NCI-H446 (cell line): ENCODE measurements at regions not wholly inside any gene's neighbourhood (a gene's known extent, or its start where the extent isn't known, plus 50 kb on each side); places are given as distances from the start of the nearest gene placed in this dataset.
"Not testable (repeated sequence)": the region's sequence is repeated elsewhere in the genome, so short reads cannot be mapped to it uniquely, and the experiment has no call there.

Source experiments
- DNase-seq, 2 experiments: peaks; one replicate each; lab custom pipeline; 2025; lab: John Stamatoyannopoulos, UW

DNA sequence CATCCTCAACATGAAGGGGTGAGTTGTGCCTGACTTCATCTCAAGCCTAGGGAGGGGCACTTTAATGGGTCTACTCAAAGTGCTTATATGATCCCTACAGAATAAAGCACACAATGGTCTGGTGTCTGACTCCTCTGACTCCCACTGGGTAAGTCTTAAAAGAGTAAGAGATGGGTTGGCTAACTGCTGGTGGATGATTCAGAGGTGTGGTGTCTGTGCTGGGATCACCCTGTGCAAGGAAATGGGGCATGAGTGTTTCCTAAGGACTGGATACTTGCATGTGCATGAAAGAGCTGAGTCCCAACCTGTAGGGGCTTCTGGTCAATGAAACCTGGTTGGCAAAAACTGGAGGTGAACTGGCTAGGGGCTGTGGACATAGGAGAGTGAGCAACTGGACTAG, 158.8 kb downstream of the IL20RB start:
- DNase-seq, result no peak

DNA sequence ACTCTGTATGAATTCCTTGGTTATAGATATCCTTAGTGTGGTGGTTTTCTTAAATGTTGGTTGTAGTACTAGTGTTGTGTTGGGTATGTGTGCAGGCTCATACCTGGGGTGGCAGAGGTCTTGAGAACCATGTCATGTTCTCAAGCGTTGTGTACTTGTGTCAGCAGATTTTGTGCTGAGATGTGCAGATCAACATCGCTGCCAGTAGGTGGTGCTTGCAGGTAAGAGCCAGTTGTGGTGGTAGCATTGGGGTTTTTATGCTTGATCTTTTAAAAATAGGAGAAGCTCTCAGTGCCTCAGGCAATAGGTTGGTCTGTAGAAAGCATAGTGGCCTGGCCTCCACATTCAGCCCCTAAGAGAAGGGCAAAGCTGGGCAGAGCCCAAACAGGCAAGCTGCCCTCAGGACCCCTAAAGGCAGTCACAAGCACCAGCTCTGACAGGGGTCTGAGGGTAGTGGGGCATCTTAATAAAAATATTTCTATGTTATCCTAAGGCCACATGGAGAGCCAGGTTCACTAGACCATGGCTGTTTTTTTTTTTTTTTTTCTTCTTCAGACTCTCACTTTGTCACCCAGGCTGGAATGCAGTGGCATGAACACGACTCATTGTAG, 164.0 kb downstream of the IL20RB start:
- peak in 1 of 2 experiments; percentile 22 for DNase-seq

DNA sequence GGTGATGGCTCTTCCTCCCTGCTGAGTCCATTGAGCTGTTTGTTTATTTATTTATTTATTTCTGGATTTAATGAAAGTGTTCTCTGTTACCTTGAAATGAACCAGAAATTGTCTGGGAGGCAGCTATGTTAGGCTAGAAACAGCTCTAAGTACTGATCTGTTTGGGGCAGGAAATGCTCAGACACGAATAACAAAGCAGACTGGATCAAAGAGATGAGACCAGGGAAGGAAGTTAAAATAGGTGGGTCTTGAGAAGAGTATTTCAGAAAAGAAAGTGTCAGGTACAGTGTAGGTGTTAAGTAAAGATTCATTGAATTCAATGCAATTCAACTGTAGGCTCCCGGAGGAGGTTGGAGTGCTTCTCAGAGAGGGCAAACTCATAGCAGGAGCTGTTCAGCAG, 173.3 kb downstream of the IL20RB start:
- no peak for DNase-seq

DNA sequence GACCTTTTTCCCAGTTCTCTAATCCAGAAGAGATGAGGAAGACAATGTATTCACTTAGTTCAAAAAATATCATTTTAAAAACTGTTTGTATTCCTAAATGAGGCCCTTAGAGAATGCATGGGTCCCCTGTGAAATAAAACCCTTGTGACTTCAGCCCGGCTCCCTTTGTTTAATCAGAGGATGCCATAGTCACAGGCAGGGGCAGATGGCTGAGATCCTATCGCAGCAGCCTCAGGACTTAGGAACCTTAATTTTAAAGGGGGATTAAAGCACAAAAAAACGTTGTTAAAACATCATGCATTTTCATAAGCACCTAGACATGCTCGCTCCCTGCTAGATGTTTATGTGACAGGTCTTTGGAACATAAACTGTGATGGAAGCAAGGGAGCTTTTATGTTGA, 176.6 kb downstream of the IL20RB start:
- DNase-seq, result no peak

DNA sequence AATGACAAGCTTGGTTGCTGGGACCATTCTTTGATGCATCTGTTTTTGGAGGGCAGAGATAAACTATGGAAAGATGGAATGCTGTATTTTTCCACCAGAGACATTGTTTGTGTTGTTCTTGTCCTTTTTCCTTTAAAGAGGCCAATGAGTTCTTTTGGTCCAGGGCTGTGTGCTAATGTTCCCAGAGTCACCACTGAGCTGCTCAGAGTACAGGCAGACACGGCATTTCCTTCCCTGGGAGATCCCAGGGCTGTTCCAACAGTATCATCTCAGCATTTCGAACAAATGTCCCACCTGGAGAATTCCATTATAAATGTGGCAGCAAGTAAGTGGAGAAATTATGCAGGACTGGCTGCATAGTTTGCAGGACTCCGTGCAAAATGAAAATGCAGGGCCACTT, 190.6 kb downstream of the IL20RB start:
- DNase-seq, result no peak

DNA sequence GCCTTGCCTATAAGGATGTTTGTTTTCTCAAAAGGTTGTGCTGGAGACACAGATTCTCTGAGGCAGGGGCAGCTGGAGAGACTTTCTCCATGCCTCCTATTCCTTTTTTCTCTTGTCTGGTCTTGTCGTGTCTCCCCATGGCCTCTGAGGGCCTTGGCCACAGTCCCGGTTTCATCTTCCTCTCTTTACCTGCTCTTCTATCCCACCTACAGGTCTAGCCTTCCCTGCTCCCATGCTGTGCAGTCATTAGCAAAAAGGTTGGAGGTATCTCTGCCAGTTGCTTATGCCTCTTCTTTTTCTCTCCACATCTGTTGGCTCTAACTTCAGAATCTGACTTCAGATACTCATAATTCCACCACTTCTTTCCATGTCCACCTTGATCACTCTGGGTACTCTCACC, 191.1 kb downstream of the IL20RB start:
- no peak for DNase-seq

DNA sequence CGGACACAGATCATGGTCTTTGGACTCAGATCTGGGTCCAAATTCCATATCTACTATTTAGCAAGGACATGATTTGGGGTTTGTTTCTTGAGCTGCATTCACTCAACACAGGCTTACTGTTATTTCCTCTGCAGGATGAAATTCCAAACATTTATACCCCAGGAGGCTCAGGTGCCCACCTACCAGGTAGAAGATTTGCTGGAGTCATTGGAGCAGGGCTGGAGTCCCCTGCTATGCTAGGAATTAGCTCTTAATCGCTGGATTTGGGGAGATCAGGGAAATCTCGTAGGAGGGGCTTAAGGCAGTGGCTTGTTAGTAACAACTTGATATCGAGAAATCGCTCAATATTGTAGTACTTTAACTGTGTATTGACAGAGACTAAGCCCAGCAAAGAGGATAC, 193.0 kb downstream of the IL20RB start:
- DNase-seq, result no peak

DNA sequence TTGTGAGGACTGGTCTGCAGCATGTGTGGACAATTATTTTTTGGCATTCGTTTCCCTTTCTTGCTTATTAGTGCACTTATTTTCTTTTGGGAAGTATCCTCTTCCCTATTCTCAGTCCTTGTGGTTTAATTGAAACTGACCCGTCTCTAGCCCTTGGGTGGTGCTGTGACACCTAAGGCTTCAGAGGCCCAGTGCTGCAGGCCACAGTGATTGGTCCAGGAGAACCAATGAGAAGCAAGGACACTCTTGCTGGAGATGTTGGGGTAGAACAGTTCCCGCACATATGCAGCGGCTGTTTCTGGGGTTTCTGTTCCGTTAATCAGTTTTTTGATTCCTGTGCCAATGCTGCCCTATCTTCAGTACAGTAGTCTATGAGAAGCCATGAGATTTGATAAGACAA, 195.3 kb downstream of the IL20RB start:
- DNase-seq, result not testable (repeated sequence)

DNA sequence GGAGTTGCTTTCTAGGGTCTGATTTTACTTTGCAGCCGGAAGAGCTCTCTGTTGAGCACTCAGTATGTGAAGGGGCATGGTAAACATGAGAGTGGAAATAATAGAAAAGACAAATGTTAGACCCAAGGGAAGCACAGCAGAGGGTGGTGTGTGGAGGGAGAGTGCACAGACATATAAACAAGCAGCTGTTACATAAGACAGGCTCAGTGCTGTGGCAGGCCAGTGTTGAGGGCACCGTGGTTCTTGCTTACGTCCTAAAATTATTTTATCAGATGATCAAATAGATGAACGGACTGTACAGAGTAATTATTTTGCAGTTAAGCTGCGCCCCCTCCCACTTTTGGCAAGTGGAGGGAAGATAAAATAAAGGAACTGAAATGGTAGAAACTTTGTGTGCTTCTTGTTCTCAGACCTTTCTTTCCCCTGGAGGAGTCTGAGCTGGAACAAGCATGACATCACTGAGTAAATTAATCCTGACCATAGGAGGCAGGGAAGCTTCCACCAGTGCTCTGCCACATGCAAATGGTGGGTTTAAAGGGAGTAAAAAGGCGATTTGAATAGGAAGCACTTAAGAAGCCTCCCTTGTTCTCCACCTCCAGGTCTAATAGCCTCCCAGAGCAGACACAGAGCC, 205.6 kb downstream of the IL20RB start:
- no peak for DNase-seq

DNA sequence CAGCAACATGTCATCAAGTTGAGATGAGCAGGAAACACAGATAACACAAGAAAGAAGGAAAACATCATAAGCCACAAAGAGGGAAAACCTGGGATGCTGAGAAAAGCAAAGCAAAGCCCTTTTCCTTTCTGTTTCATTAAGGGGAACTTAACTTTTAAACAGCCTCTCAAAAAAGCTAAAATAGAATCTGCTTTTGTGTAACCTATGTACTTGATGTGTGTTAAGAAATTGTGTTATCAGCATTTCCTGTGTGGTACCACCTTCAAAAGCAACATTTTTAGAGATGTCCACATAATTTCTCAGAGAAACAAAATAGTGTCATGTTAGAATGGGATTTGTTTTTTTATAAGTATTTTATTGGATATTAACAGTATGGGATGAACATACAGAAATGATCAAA, 206.2 kb downstream of the IL20RB start:
- DNase-seq, result no peak

DNA sequence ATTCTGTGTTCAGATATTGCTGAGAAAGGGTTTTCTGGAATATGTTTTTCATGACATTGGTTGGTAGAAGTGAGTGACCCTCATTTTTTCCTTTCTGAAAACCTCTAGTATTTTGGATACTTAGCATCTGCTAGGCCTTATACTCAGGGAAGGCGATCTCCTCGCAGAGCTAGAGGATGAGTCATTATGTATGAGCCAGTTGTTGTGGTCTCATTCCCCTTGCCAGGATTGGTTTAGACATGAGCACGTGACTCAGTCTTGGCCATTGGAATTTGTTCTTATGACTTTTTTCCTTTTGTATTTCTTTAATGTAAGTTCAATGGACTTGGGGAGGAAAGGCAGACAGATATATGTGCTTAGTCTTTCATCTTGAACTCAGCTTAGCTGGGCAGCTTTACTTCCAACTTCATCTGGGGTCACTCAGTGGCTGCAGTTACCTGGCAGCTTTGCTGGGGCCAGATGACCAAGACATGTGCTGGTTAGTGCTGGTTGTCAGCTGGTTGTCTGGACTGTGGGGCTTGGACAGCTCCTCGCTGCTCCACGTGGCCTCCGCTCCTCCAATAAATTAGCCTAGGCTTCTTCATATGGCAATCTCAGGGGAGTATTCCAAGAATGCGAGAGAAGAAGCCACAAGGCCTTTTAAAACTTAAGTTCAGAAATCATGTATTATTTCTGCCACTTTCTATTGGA, 207.5 kb downstream of the IL20RB start:
- no peak for DNase-seq

DNA sequence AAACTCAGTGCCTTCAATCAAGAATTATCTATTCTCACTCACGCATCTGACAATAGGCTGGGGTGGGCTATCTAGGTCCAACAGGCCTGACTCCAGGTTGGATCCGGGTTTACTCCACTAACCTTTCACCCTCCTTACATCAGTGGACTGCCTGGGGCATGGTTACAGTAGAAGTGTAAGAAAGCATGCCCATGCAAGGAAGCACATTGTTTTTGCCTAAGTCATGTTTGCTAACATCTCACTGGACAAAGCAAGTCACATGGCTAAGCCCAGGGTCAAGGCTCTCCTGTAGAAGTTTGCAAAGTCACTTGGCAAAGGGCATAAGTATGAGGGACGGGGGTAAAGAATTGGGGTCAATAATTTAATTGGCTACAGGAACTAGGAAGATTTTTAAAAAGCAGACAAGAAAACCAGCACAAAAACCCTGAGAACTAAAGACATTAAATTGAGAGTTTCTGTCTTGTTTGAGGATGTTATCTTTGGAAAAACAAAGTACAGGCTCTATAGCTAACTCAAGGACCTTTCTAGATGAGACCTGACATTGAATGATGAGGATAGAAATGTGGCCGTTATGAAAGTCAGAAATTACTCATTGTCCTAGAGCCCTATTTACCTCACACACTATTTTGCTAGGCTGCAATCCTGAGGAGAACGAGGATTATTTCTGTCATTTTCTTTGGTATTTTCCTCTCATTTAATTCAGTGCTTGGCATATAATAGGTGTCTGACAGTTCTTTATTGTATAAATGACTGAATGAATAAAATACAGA, 214.2 kb downstream of the IL20RB start:
- DNase-seq, result no peak

DNA sequence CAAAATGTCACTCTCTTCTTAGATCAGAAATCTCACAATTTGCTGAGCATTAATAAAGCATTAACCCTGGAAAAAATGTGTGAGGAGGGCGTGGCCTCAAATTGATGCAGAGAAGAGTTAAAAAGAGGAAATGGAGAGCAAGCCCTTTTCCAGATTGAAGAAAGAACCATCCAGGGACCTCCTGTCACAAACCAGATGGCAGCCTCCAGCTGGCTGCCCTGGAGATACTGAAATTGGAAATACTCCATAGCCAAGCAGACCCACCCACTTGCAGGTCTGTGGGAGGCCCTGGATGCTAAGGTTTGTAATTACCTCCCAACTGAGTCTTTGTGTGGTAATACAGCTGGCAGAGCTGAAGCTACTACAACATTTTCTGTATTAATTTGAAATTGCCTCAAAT, 214.9 kb downstream of the IL20RB start:
- DNase-seq, result no peak

DNA sequence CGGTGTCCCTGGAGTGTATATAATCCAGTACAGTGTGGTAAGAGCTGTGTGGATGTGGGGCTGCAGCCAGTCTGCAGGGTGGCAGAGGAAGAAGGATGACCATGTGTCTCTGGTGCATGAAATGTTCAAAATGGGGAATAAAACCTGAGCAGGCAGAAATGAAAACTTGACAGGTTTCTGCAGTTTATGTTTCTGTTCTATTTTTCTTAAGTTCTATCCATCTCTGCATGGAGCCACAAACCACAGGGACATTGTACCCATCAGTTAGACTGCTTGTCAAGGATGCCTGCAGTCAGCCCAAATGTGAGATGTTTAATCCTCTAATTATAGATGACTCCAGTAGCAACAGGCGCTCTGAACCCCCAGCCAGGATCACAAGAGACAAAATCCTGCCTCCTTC, 216.7 kb downstream of the IL20RB start:
- no peak for DNase-seq

DNA sequence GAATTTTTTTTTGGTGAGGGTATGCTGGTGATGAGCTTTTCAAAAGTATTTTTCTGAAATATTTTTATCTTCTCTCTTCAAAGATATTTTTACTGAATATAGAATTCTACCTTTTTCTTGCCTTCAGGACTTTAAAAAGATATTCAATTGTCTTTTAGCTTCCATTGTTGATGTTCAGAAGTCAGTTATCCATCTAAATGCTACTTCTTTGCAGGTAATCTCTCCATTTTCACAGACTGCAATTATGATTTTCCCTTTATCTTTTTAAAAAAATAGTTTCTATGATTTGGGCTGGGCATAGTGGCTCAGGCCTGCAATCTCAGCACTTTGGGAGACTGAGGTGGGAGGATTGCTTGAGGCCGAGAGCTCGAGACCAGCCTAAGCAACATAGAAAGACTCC, 222.4 kb downstream of the IL20RB start:
- no peak for DNase-seq

DNA sequence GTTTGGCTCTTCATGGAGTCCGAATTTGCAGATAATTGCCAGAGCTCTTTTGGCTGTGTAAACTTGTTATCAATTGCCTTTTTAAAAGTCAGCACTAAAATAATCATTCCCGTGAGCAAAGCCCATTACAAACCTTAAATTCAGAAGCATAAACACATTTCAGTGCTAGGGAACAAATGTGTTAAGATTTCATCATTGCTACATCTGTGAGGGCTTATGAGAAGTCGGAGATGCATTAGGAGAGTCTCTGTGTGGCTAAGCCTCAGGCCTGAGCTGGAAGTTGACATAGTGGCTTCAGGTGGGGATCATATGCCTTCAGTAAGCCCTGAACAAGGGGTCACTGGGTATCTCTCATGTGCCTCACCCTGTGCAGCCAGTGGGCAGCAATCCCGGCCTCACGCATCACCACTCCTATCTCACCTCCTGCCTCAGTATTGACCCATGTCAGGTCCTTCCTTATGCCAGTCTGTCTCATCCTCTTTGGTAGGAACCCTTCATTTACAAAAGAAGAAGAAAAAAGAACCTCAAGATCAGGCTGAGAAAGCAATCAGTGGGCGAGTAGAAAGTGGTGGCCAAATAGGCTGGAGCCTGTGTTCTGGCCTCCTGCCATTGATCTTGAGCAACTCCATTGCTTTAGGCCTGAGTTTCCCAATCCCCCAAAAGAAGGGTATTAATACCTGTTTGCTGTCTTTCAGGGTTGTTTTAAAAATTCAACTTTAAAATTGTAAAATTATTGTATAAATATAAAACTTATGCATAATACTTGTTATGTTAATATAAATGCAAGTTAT, 233.5 kb downstream of the IL20RB start:
- DNase-seq, result no peak

DNA sequence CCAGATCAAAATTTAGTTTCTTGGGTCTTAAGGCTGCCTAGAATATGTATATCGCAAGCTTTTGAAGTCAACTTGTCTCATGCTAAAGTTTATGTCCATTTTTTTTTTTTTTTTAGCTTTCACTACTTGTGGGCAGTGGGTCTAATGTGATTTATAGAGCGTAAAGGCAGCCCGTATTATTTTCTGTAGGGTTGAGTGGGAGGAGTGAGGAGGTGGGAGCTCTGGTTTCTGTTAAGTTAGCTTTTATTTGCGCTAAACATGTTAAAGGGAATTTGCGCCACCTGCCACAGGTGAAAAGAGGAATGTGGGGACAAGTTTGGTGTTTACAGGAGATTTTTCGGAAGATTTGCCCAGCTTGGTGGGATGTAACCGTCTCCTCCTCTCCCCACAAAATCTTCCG, 234.2 kb downstream of the IL20RB start:
- no peak for DNase-seq

DNA sequence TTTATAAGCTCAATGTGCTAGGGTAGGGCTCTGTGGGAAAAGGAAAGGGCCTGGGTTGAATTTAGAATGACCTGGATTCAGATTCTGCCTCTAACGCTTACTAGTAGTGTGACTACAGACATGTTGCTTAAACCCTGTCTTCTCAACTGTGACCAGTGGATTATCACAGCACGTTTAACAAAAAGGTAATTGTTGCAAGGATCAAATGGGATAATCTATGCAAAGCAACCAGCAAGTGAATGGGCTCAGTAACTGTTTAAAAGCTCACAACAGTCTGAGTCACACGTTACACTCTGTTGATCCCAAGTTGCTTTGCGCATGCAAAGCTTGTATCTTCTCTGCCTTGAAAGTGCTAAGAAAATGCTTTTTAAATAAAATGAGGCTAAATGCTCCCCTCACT, 236.5 kb downstream of the IL20RB start:
- DNase-seq, result no peak

DNA sequence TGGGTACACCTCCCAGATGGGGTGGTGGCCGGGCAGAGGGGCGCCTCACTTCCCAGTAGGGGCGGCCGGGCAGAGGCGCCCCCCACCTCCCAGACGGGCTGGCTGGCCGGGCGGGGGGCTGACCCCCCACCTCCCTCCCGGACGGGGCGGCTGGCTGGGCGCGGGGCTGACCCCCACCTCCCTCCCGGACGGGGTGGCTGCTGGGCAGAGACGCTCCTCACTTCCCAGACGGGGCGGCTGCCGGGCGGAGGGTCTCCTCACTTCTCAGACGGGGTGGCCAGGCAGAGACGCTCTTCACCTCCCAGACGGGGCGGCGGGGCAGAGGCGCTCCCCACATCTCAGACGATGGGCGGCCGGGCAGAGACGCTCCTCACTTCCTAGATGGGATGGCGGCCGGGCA, 240.6 kb downstream of the IL20RB start:
- not testable (repeated sequence) for DNase-seq

DNA sequence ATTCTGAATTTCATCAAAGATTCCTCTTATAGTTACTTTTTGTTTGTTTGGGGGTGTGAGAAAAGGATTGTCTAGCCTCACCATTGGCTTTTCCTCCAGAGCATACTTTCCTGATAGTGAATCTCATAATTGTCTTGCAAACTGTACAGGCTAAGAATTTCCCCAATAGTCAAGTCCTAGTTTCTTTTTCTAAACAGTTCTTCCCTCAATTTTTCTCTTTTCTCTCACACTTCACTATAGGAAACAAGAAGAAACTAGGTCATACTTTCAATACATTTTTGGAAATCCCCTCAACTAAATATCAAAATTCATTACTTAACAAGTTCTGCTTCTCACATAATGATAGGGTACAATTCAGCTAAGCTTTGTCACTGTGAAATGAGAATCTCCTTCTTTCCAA, 241.9 kb downstream of the IL20RB start:
- no peak for DNase-seq

DNA sequence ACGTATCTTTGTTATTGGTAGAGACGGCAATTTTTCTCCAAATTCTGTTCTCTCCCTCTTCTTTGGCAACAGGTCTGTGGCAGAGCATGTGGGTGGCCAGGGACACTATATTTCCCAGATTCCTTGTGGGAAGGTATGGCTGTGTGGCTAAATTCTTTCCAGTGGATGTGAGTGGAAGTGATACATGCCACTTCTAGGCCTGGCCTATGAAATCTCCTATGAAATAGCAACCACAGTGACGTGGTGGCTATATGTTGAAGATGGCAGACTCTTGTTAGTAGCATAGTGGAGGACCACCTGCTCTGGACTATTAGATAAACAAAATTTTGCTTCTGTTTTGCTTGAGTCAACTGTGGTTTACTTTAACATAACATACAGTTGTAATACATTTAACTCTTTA, 243.3 kb downstream of the IL20RB start:
- no peak for DNase-seq

DNA sequence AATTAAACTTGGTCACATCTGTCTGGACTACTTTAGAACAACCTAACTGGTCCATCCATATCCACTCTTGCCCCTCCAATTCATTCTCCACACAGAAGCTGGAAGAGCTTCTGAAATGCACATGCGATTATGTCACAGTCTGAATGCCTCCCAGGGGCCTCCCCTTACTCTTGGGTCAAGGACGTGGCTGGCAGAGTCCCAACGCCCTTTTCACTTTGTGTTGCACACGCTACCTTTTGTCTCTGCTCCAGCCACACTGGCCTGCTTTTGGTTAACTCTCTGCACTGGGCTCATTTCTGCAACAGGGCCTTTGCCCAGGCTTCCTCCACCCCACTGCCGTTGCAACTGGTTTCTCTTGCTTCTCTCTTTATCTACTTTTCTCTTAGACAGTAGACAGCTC, 245.2 kb downstream of the IL20RB start:
- no peak for DNase-seq
